ENCODE measurements at regions not wholly inside any gene's neighbourhood (a gene's known extent, or its start where the extent isn't known, plus 50 kb on each side); places are given as distances from the start of the nearest gene placed in this dataset.

- Histone ChIP-seq H3K27ac (peak overlapping the region; percentile 75), H3K27me3 (no peaks in the 10 kb centered on the region), H3K9me3 (ENCODE audit: low read depth) (no peaks in the 10 kb centered on the region), H3K36me3 (replicated peaks; ENCODE audit: insufficient read depth, low read depth) (no peaks in the 10 kb centered on the region), H3K4me1 (ENCODE audit: insufficient read depth) (peaks cover 7% of the 10 kb centered on the region), H3K79me2 (no peaks in the 10 kb centered on the region), H3K9me2 (replicated peaks; ENCODE audit: insufficient read depth) (no peaks in the 10 kb centered on the region), H3K4me3 (no peak overlapping the region), H2AFZ (no peak overlapping the region), H4K20me1 (ENCODE audit: insufficient read depth, poor library complexity, severe bottlenecking) (no peaks in the 10 kb centered on the region), H3K4me2 (no peak overlapping the region)
- WGBS (ENCODE audit: low lambda C conversion rate, missing lambda C conversion rate) = 90% methylated on average over 1 of the region's 1 CpG
- DNase-seq (ENCODE audit: low spot score) = no peak
- no peak for TF ChIP-seq EZH2phosphoT487 (IDR thresholded peaks at IDR 0.05; ENCODE audit: low read depth, severe bottlenecking, unreplicated experiment)
- TF ChIP-seq CTCF (IDR thresholded peaks at IDR 0.05; ENCODE audit: poor library complexity) = no peak
- TF ChIP-seq EZH2 (IDR thresholded peaks at IDR 0.05; ENCODE audit: borderline replicate concordance) = no peak
Observed at GRCh38 chr6:25006075-25006474, 70.3 kb upstream of the RIPOR2 start.

- Histone ChIP-seq H3K9me2 (replicated peaks; ENCODE audit: insufficient read depth) (no peaks in the 10 kb centered on the region), H3K4me2 (peak overlapping the region; percentile 4), H3K9me3 (ENCODE audit: low read depth) (no peaks in the 10 kb centered on the region), H2AFZ (no peak overlapping the region), H3K4me1 (ENCODE audit: insufficient read depth) (peaks cover 7% of the 10 kb centered on the region), H3K79me2 (no peaks in the 10 kb centered on the region), H3K4me3 (no peak overlapping the region), H4K20me1 (ENCODE audit: insufficient read depth, poor library complexity, severe bottlenecking) (no peaks in the 10 kb centered on the region), H3K36me3 (replicated peaks; ENCODE audit: insufficient read depth, low read depth) (no peaks in the 10 kb centered on the region), H3K27ac (peak overlapping the region; percentile 75), H3K27me3 (no peaks in the 10 kb centered on the region)
- 34% methylated on average over 3 of the region's 3 CpGs for WGBS (ENCODE audit: low lambda C conversion rate, missing lambda C conversion rate)
- TF ChIP-seq EZH2phosphoT487 (IDR thresholded peaks at IDR 0.05; ENCODE audit: low read depth, severe bottlenecking, unreplicated experiment) = no peak
- TF ChIP-seq EZH2 (IDR thresholded peaks at IDR 0.05; ENCODE audit: borderline replicate concordance) = no peak
- no peak for TF ChIP-seq CTCF (IDR thresholded peaks at IDR 0.05; ENCODE audit: poor library complexity)
- DNase-seq (ENCODE audit: low spot score) = peak; percentile 69
Observed at GRCh38 chr6:25006565-25007001, 70.8 kb upstream of the RIPOR2 start.

GRCh38 chr6:25007269-25007699 lies 71.5 kb upstream of the RIPOR2 start:
- Histone ChIP-seq H3K27ac (peak overlapping the region; percentile 75), H3K27me3 (no peaks in the 10 kb centered on the region), H3K9me3 (ENCODE audit: low read depth) (no peaks in the 10 kb centered on the region), H4K20me1 (ENCODE audit: insufficient read depth, poor library complexity, severe bottlenecking) (no peaks in the 10 kb centered on the region), H3K4me2 (no peak overlapping the region), H3K4me3 (no peak overlapping the region), H3K79me2 (no peaks in the 10 kb centered on the region), H3K36me3 (replicated peaks; ENCODE audit: insufficient read depth, low read depth) (no peaks in the 10 kb centered on the region), H3K4me1 (ENCODE audit: insufficient read depth) (peaks cover 7% of the 10 kb centered on the region), H2AFZ (no peak overlapping the region), H3K9me2 (replicated peaks; ENCODE audit: insufficient read depth) (no peaks in the 10 kb centered on the region)
- no peak for TF ChIP-seq EZH2phosphoT487 (IDR thresholded peaks at IDR 0.05; ENCODE audit: low read depth, severe bottlenecking, unreplicated experiment)
- TF ChIP-seq CTCF (IDR thresholded peaks at IDR 0.05; ENCODE audit: poor library complexity) = no peak
- 92% methylated on average over 3 of the region's 3 CpGs for WGBS (ENCODE audit: low lambda C conversion rate, missing lambda C conversion rate)
- DNase-seq (ENCODE audit: low spot score) = no peak

Measured in hepatocyte (in vitro differentiated cells).